Memory B cell (primary cell): ENCODE measurements at regions not wholly inside any gene's neighbourhood (a gene's known extent, or its start where the extent isn't known, plus 50 kb on each side); places are given as distances from the start of the nearest gene placed in this dataset.

Source experiments
- ATAC-seq: fragments of 150-1000 bp; cut with Tn5 transposase; 2 replicates; pipeline ENCODE4 v1.10.0; 2021; ENCODE audit warnings: low read depth, mild to moderate bottlenecking, moderate library complexity
- DNase-seq, 2 donors: peaks; one replicate each; pipeline ENCODE4 v3.0.0; 2022; ENCODE audit warnings: low spot score in 2 of 2
- H3K27ac Mint-ChIP-seq: one replicate; pipeline ENCODE4 v1.8.0; 2022; ENCODE audit warnings: mild to moderate bottlenecking, moderate library complexity, mixed read lengths
- H3K27me3 Mint-ChIP-seq: one replicate; pipeline ENCODE4 v1.8.0; 2022; ENCODE audit warnings: mixed read lengths
- H3K36me3 Mint-ChIP-seq: one replicate; pipeline ENCODE4 v1.8.0; 2022; ENCODE audit warnings: mild to moderate bottlenecking, mixed read lengths
- H3K4me1 Mint-ChIP-seq: one replicate; pipeline ENCODE4 v1.8.0; 2022; ENCODE audit warnings: mixed read lengths
- H3K4me3 Mint-ChIP-seq: one replicate; pipeline ENCODE4 v1.8.0; 2022; ENCODE audit warnings: mild to moderate bottlenecking, moderate library complexity, mixed read lengths
- H3K9me3 Mint-ChIP-seq: one replicate; pipeline ENCODE4 v1.8.0; 2022; ENCODE audit warnings: mixed read lengths

- Mint-ChIP-seq H3K36me3 (no peaks in the 10 kb centered on the region), H3K4me1 (peaks cover 7% of the 10 kb centered on the region), H3K27me3 (peaks cover 10% of the 10 kb centered on the region), H3K27ac (no peak overlapping the region), H3K9me3 (no peaks in the 10 kb centered on the region), H3K4me3 (no peak overlapping the region)
- no peak for DNase-seq
- ATAC-seq: no peak
Measured at GRCh38 chr2:16869711-16870110, 204.1 kb upstream of the CYRIA start.

DNA sequence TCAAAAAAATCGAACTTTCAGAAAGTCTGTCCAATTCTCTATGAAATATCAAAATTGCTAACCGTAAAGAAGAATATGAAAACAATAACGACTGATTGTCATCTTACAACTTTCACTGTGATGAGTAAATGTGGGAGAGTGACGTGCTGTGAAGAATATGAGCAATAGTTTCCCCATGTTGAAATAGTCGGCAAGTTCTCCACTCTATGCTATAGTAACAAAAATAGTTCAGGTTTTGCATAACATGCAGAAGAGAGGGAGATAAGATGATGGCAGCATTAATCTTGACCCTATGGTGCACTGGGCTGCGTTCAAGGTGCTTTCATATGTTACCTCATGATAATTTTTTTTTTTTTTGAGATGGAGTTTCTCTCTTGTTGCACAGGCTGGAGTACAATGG lies 196.8 kb upstream of the CYRIA start:
- peaks cover 2% of the 10 kb centered on the region for H3K36me3 Mint-ChIP-seq
- H3K4me1 Mint-ChIP-seq: no peaks in the 10 kb centered on the region
- peaks cover 3% of the 10 kb centered on the region for H3K9me3 Mint-ChIP-seq
- ATAC-seq: no peak
- H3K27ac Mint-ChIP-seq: no peak overlapping the region
- H3K4me3 Mint-ChIP-seq: no peak overlapping the region
- H3K27me3 Mint-ChIP-seq: peaks cover 6% of the 10 kb centered on the region
- no peak for DNase-seq

- no peak overlapping the region for H3K4me3 Mint-ChIP-seq
- peaks cover 4% of the 10 kb centered on the region for H3K27me3 Mint-ChIP-seq
- DNase-seq: no peak
- no peak for ATAC-seq
- no peak overlapping the region for H3K27ac Mint-ChIP-seq
- H3K36me3 Mint-ChIP-seq: peaks cover 2% of the 10 kb centered on the region
- H3K9me3 Mint-ChIP-seq: peaks cover 3% of the 10 kb centered on the region
- H3K4me1 Mint-ChIP-seq: no peaks in the 10 kb centered on the region
Measured at GRCh38 chr2:16861530-16861929, 195.9 kb upstream of the CYRIA start.

- DNase-seq (no peak), ATAC-seq (no peak)
- Mint-ChIP-seq H3K9me3 (peaks cover 3% of the 10 kb centered on the region), H3K4me3 (no peak overlapping the region), H3K36me3 (peaks cover 2% of the 10 kb centered on the region), H3K4me1 (no peaks in the 10 kb centered on the region), H3K27ac (no peak overlapping the region), H3K27me3 (peaks cover 4% of the 10 kb centered on the region)
Measured at GRCh38 chr2:16861111-16861510, 195.5 kb upstream of the CYRIA start.

DNA sequence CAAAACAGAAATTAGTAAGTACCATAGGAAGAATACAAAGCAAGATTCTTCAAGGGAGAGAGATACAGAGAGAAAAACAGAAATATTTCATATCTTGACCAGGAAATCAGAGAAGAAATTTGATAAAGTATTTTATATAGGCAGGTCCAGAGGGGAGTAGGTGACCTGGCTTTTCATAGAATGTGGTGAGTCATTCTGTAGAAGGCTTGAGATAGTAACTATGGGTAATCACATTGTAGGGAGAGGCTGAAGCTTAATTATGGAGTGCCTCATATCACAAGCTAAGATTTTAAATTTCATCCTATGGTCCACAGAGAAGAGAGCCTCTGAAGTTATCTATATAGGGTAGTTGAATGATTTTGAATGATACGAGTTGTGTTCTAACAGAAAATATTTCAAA lies 195.0 kb upstream of the CYRIA start:
- Mint-ChIP-seq H3K4me1 (no peaks in the 10 kb centered on the region), H3K4me3 (no peak overlapping the region), H3K9me3 (peaks cover 3% of the 10 kb centered on the region), H3K36me3 (peaks cover 2% of the 10 kb centered on the region), H3K27me3 (peaks cover 4% of the 10 kb centered on the region), H3K27ac (no peak overlapping the region)
- ATAC-seq: no peak
- no peak for DNase-seq

DNA sequence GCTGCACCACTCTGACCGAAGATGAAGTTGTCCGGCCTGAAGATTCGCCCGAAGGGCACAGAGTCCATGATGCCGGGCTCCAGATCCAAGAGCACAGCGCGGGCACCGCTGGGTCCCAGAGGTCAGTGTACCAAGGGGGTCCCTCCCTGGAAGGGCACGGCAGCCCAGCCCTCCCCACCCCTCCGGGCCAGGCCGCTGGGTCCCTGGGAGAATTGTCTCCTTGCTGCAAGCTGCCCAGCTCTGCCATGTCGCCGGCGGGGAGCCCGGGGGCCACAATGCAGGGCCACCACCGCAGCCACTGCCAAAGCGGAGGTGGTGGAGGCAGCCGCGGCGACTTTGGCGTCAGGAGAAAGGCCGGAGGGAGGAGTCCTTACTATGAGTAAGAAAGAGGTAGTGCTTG lies 189.5 kb upstream of the CYRIA start:
- ATAC-seq: no peak
- H3K4me3 Mint-ChIP-seq: no peak overlapping the region
- peaks cover 2% of the 10 kb centered on the region for H3K36me3 Mint-ChIP-seq
- H3K27ac Mint-ChIP-seq: no peak overlapping the region
- no peak for DNase-seq
- peaks cover 3% of the 10 kb centered on the region for H3K9me3 Mint-ChIP-seq
- no peaks in the 10 kb centered on the region for H3K27me3 Mint-ChIP-seq
- no peaks in the 10 kb centered on the region for H3K4me1 Mint-ChIP-seq

DNA sequence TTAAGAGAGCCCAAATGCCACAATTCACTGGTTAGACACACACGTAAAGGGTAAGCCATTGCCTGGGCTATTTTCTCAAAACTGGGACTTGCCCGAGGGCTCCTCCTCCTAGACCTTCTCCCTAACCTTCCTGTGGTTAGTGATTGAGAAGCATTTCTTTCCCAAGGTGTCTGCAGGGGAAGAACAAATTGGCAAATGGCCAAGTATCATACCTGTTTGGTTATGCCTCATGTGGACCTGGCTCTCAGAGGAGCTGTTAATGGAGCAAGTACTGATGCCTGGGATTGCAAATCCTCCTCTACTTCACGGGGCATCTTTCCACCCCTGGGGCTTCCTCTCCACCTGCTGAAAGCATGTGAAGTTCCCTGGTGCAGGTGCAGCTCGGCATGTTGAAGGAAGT lies 187.5 kb upstream of the CYRIA start:
- Mint-ChIP-seq H3K27ac (no peak overlapping the region), H3K36me3 (no peaks in the 10 kb centered on the region), H3K27me3 (peaks cover 1% of the 10 kb centered on the region), H3K4me1 (no peaks in the 10 kb centered on the region), H3K9me3 (no peaks in the 10 kb centered on the region), H3K4me3 (no peak overlapping the region)
- ATAC-seq: no peak
- no peak for DNase-seq

DNA sequence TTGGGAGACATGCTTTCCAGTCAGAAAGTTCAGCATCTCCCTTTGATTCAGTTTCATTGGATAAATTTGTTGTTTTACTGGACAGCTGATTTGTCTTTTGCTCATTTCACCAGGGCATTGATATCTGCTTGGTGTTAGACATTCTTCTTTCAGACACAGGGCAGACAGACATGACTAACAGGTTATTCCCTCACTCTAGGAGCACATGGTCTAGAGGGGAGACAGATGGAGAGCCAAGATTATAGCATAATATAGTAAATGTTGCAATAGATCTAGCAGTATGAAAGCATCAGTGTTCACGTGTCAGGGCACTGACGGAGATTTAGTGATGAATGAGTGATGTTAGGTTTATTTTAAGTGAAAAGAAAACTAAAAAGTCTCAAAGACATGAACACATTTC lies 187.0 kb upstream of the CYRIA start:
- Mint-ChIP-seq H3K9me3 (no peaks in the 10 kb centered on the region), H3K36me3 (no peaks in the 10 kb centered on the region), H3K4me1 (no peaks in the 10 kb centered on the region), H3K4me3 (no peak overlapping the region), H3K27me3 (peaks cover 1% of the 10 kb centered on the region), H3K27ac (no peak overlapping the region)
- DNase-seq (no peak), ATAC-seq (no peak)

DNA sequence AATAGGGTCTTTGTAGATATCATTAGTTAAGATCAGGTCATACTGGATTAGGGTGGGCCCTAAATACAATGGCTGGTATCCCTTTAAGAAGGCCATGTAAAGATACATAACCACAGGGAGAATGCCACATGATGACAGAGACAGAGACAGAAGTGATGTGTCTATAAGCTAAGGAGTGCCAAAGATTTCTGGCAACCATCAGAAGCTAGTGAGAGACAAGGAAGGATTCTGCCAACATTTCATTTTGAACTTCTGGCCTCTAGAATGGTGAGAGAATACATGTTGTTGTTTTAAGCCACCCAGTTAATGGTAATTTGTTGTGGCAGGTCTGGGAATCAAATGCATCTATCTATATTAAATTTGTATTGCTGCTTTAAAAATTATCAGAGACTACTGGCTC lies 185.5 kb upstream of the CYRIA start:
- Mint-ChIP-seq H3K36me3 (no peaks in the 10 kb centered on the region), H3K27ac (no peak overlapping the region), H3K4me1 (no peaks in the 10 kb centered on the region), H3K9me3 (no peaks in the 10 kb centered on the region), H3K4me3 (no peak overlapping the region), H3K27me3 (peaks cover 2% of the 10 kb centered on the region)
- no peak for DNase-seq
- no peak for ATAC-seq

DNA sequence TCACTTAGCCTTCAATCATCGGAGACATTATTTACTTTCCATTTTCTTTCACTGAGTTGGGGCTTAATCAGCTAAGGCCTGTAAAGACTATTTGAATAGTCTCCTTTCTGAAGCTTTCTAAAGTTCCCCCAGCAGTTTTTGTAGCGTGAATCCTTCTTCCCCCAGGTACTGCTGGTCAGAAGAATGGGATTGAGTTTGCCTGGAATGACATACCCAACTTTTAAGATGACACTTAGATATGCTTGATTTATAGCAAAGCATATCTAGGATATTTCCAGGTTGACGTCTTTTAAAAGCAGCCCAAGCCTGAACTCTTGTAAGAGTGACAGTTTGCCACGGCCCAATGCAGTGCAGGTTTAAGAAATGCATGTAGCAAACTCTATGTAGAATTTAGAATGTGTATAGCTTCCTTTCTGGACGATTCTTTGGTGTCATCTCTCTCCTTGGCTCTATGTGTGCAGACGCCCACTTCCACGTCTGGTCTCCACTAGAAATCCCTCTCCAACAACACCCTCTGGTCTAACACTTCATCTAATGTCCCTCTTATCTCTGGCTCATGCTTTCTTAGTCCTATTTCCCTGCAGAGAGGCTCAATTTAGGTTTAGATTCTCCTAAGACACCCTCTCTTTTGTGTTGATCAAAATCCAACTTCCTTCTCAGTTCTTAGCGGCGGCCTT lies 175.0 kb upstream of the CYRIA start:
- Mint-ChIP-seq H3K36me3 (no peaks in the 10 kb centered on the region), H3K4me3 (no peak overlapping the region), H3K27ac (no peak overlapping the region), H3K4me1 (peaks cover under 1% of the 10 kb centered on the region), H3K9me3 (no peaks in the 10 kb centered on the region), H3K27me3 (peaks cover 4% of the 10 kb centered on the region)
- DNase-seq: no peak
- no peak for ATAC-seq

- Mint-ChIP-seq H3K27me3 (peaks cover 4% of the 10 kb centered on the region), H3K36me3 (no peaks in the 10 kb centered on the region), H3K4me3 (no peak overlapping the region), H3K9me3 (no peaks in the 10 kb centered on the region), H3K4me1 (peaks cover 11% of the 10 kb centered on the region), H3K27ac (no peak overlapping the region)
- ATAC-seq (peak; percentile 32), DNase-seq (no peak)
Measured at GRCh38 chr2:16832910-16833309, 167.3 kb upstream of the CYRIA start.

GRCh38 chr2:16828828-16829160 lies 163.2 kb upstream of the CYRIA start:
- Mint-ChIP-seq H3K36me3 (peaks cover 3% of the 10 kb centered on the region), H3K4me3 (no peak overlapping the region), H3K27ac (no peak overlapping the region), H3K9me3 (peaks cover 2% of the 10 kb centered on the region), H3K27me3 (peaks cover 7% of the 10 kb centered on the region), H3K4me1 (peaks cover 13% of the 10 kb centered on the region)
- DNase-seq (no peak), ATAC-seq (no peak)

DNA sequence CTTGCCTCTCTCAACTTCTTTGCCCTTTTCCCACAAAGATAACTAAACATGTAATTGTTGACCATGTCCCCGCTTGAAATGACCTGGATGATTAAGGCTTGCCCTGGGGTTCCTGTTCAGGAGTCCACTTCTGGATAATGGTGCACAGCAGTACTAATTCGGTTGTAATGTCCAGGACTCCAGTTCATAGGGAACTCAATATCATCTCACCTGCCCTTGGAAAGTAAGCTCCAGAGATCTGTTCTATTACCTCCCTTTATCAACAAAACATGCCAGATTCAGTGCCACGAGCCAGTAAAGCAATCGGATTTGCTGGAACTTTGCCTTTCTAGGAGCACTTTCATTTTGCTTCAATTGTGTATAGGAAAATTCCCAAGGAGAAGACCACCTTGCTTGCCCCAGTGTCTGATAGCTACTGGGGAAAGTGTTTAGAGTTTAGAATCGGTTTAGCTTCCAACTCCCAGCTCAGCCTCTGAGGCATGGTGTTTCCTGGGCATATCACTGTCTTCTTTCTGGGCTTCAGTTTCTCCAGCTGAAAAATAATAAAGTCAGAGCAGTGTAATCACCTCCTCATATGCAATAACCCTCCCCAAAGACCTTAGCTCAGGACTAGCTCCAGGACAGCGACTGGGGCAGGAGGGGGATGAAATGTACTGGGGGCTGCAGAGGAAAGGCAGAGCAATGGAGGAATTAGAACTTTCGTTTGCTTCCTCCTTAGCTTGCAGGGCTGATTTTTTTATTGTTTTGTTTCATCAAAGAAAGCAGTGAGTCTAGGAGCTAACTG lies 162.6 kb upstream of the CYRIA start:
- H3K27ac Mint-ChIP-seq: no peak overlapping the region
- H3K4me3 Mint-ChIP-seq: no peak overlapping the region
- peaks cover 7% of the 10 kb centered on the region for H3K27me3 Mint-ChIP-seq
- DNase-seq (no peak), ATAC-seq (no peak)
- H3K9me3 Mint-ChIP-seq: peaks cover 2% of the 10 kb centered on the region
- H3K36me3 Mint-ChIP-seq: peaks cover 3% of the 10 kb centered on the region
- H3K4me1 Mint-ChIP-seq: peaks cover 13% of the 10 kb centered on the region

DNA sequence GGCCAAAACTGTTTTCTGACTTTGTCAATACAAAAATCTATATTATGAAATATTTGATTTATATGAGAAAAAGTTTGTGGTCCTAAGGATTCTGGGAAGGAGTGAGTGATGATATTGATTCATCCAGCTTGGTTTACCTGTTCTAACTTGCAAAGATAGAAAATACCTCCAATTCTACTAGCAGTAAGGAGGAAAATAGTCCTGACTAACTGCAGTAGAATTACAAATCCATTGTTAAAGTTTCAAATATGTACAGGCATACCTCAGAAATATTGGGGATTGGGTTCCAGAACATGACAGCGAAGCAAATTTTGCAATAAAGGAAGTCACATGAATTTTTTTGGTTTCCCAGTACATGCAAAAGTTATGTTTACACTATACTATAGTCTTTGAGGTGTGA lies 158.8 kb upstream of the CYRIA start:
- peaks cover 2% of the 10 kb centered on the region for H3K4me1 Mint-ChIP-seq
- ATAC-seq: no peak
- DNase-seq: no peak
- peaks cover 3% of the 10 kb centered on the region for H3K27me3 Mint-ChIP-seq
- no peak overlapping the region for H3K27ac Mint-ChIP-seq
- no peak overlapping the region for H3K4me3 Mint-ChIP-seq
- peaks cover 3% of the 10 kb centered on the region for H3K36me3 Mint-ChIP-seq
- peaks cover 5% of the 10 kb centered on the region for H3K9me3 Mint-ChIP-seq

DNA sequence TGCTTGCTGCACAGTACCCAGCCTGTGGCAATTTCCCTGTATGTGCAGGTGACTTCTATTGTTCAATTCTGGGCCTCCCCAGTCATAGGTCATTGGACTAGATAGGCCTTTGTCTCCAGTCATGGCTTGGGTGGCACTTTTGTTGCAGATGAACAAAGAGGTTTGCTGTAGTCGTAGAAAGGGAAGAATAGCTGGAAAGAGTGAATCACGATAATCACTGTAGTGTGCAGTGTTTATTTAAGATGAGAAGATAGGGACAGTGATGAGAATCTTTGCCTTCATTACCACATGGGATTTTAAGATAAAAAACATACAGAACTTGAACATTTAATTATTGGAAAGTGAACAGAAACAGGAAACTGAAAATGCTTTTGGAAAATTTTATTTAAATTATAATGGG lies 156.1 kb upstream of the CYRIA start:
- Mint-ChIP-seq H3K4me3 (no peak overlapping the region), H3K27ac (no peak overlapping the region), H3K9me3 (peaks cover 5% of the 10 kb centered on the region), H3K36me3 (peaks cover 3% of the 10 kb centered on the region), H3K27me3 (peaks cover 3% of the 10 kb centered on the region), H3K4me1 (peaks cover 2% of the 10 kb centered on the region)
- ATAC-seq (no peak), DNase-seq (no peak)
